ENCODE measurements at regions not wholly inside any gene's neighbourhood (a gene's known extent, or its start where the extent isn't known, plus 50 kb on each side); places are given as distances from the start of the nearest gene placed in this dataset.

GRCh38 chr10:83037653-83038052 is 1101.7 kb upstream of the GHITM start:
- no peak for DNase-seq

GRCh38 chr10:83038631-83039030 is 1100.7 kb upstream of the GHITM start:
- no peak for DNase-seq

GRCh38 chr10:83045731-83046130 is 1093.6 kb upstream of the GHITM start:
- no peak for DNase-seq

GRCh38 chr10:83050815-83051214 is 1088.5 kb upstream of the GHITM start:
- no peak for DNase-seq

- DNase-seq, result no peak
Observed at GRCh38 chr10:83062871-83063270, 1076.4 kb upstream of the GHITM start.

GRCh38 chr10:83073472-83073871 is 1065.8 kb upstream of the GHITM start:
- no peak for DNase-seq

- no peak for DNase-seq
Observed at GRCh38 chr10:83075016-83075814, 1064.1 kb upstream of the GHITM start.

- DNase-seq, result no peak
Observed at GRCh38 chr10:83075815-83076355, 1063.4 kb upstream of the GHITM start.

GRCh38 chr10:83076443-83076842 is 1062.9 kb upstream of the GHITM start:
- DNase-seq, result no peak

- no peak for DNase-seq
Observed at GRCh38 chr10:83078160-83078559, 1061.1 kb upstream of the GHITM start.

GRCh38 chr10:83078645-83079044 is 1060.7 kb upstream of the GHITM start:
- DNase-seq, result no peak

GRCh38 chr10:83083831-83084230 is 1055.5 kb upstream of the GHITM start:
- DNase-seq, result no peak

- no peak for DNase-seq
Observed at GRCh38 chr10:83089335-83089734, 1050.0 kb upstream of the GHITM start.

GRCh38 chr10:83104616-83105015 is 1034.7 kb upstream of the GHITM start:
- no peak for DNase-seq

- no peak for DNase-seq
Observed at GRCh38 chr10:83108565-83109333, 1030.6 kb upstream of the GHITM start.

GRCh38 chr10:83119346-83119745 is 1020.0 kb upstream of the GHITM start:
- DNase-seq, result no peak

GRCh38 chr10:83122336-83122735 is 1017.0 kb upstream of the GHITM start:
- DNase-seq, result no peak

- no peak for DNase-seq
Observed at GRCh38 chr10:83127942-83128575, 1011.2 kb upstream of the GHITM start.

GRCh38 chr10:83140811-83141210 is 998.5 kb upstream of the GHITM start:
- DNase-seq, result no peak

GRCh38 chr10:83142074-83142563 is 997.2 kb upstream of the GHITM start:
- no peak for DNase-seq

- no peak for DNase-seq
Observed at GRCh38 chr10:83144461-83144860, 994.8 kb upstream of the GHITM start.

GRCh38 chr10:83153714-83154113 is 985.6 kb upstream of the GHITM start:
- DNase-seq, result no peak

- no peak for DNase-seq
Observed at GRCh38 chr10:83164156-83164555, 975.2 kb upstream of the GHITM start.

Data from T-helper 2 cell (primary cell).